Neuronal stem cell (in vitro differentiated cells): ENCODE measurements at regions not wholly inside any gene's neighbourhood (a gene's known extent, or its start where the extent isn't known, plus 50 kb on each side); places are given as distances from the start of the nearest gene placed in this dataset.
"Not testable (repeated sequence)": the region's sequence is repeated elsewhere in the genome, so short reads cannot be mapped to it uniquely, and the experiment has no call there.

ENCODE experiments used
- DNase-seq: peaks from one replicate; pipeline ENCODE4 v3.0.0-alpha.2; 2013; ENCODE audit warnings: low spot score
- H2AFZ ChIP-seq: one replicate; pipeline ENCODE4 v1.6.1; 2013; ENCODE audit warnings: mild to moderate bottlenecking, low read length, inconsistent platforms
- H2AK5ac ChIP-seq: 2 replicates; pipeline ENCODE4 v1.6.1; 2013; ENCODE audit warnings: low read depth, mild to moderate bottlenecking, inconsistent platforms, low read length, moderate library complexity, mixed read lengths
- H2BK120ac ChIP-seq: 2 replicates; pipeline ENCODE4 v1.6.1; 2013; ENCODE audit warnings: low read depth, mild to moderate bottlenecking, inconsistent platforms, low read length, moderate library complexity, mixed read lengths
- H2BK12ac ChIP-seq: one replicate; pipeline ENCODE4 v1.6.1; 2013; ENCODE audit warnings: low read length, inconsistent platforms
- H2BK15ac ChIP-seq: 2 replicates; pipeline ENCODE4 v1.6.1; 2013; ENCODE audit warnings: mild to moderate bottlenecking, low read length, inconsistent platforms, mixed read lengths
- H2BK5ac ChIP-seq: one replicate; pipeline ENCODE4 v1.6.1; 2013; ENCODE audit warnings: inconsistent platforms, mild to moderate bottlenecking, low read length, moderate library complexity
- H3K14ac ChIP-seq: one replicate; pipeline ENCODE4 v1.6.1; 2013; ENCODE audit warnings: low read length, inconsistent platforms
- H3K18ac ChIP-seq: 2 replicates; pipeline ENCODE4 v1.6.1; 2013; ENCODE audit warnings: low read length, inconsistent platforms
- H3K23ac ChIP-seq: 2 replicates; pipeline ENCODE4 v1.6.1; 2013; ENCODE audit warnings: low read depth, mild to moderate bottlenecking, mixed read lengths, low read length, inconsistent platforms; ENCODE audit not compliant: poor library complexity
- H3K27ac ChIP-seq: replicated peaks from 3 replicates; pipeline ENCODE4 v1.5.1; 2013; ENCODE audit warnings: low read length, inconsistent platforms
- H3K27me3 ChIP-seq, 3 experiments: 2 replicates each; pipeline ENCODE4 v1.6.1; 2013; ENCODE audit warnings: low read length in 3 of 3, mild to moderate bottlenecking in 2 of 3, inconsistent platforms in 1 of 3, low read depth in 1 of 3, mixed read lengths in 1 of 3, moderate library complexity in 1 of 3; ENCODE audit not compliant: control insufficient read depth in 3 of 3, insufficient read depth in 3 of 3
- H3K36me3 ChIP-seq, 2 donors: replicated peaks in 1 of 2; 2 replicates each; pipeline ENCODE4 v1.6.1; 2013; ENCODE audit warnings: low read length in 2 of 2; ENCODE audit not compliant: control insufficient read depth in 2 of 2, insufficient read depth in 2 of 2
- H3K4ac ChIP-seq: 2 replicates; pipeline ENCODE4 v1.6.1; 2013; ENCODE audit warnings: inconsistent platforms, mild to moderate bottlenecking, low read length, moderate library complexity
- H3K4me1 ChIP-seq, 2 donors: 1 replicate in 1 of 2; 2 replicates in 1 of 2; pipeline ENCODE4 v1.6.1; 2013; ENCODE audit warnings: low read length in 2 of 2, low read depth in 1 of 2; ENCODE audit not compliant: control insufficient read depth in 2 of 2, insufficient read depth in 1 of 2
- H3K4me2 ChIP-seq: one replicate; pipeline ENCODE4 v1.6.1; 2013; ENCODE audit warnings: mild to moderate bottlenecking, low read length, inconsistent platforms; ENCODE audit not compliant: insufficient read depth, poor library complexity, severe bottlenecking
- H3K4me3 ChIP-seq, 2 donors: 2 replicates each; pipeline ENCODE4 v1.5.1; 2013; ENCODE audit warnings: low read length in 2 of 2, mild to moderate bottlenecking in 2 of 2, inconsistent platforms in 1 of 2, moderate library complexity in 1 of 2
- H3K79me1 ChIP-seq: one replicate; pipeline ENCODE4 v1.6.1; 2013; ENCODE audit warnings: low read depth, mild to moderate bottlenecking, inconsistent platforms, low read length, moderate library complexity
- H3K9ac ChIP-seq: one replicate; pipeline ENCODE4 v1.6.1; 2013; ENCODE audit warnings: mild to moderate bottlenecking, low read depth, low read length, inconsistent platforms; ENCODE audit not compliant: poor library complexity
- H3K9me3 ChIP-seq, 2 donors: replicated peaks in 1 of 2; 2 replicates each; pipeline versions ENCODE3 to v1.6.1; 2013; ENCODE audit warnings: low read length in 2 of 2, mild to moderate bottlenecking in 2 of 2, inconsistent platforms in 1 of 2, low read depth in 1 of 2, mixed read lengths in 1 of 2, moderate library complexity in 1 of 2; ENCODE audit not compliant: control insufficient read depth in 2 of 2, insufficient read depth in 1 of 2
- H4K8ac ChIP-seq: one replicate; pipeline ENCODE4 v1.6.1; 2013; ENCODE audit warnings: low read depth, mild to moderate bottlenecking, inconsistent platforms, low read length, moderate library complexity
- H4K91ac ChIP-seq: one replicate; pipeline ENCODE4 v1.6.1; 2013; ENCODE audit warnings: low read length, low read depth, mild to moderate bottlenecking, inconsistent platforms; ENCODE audit not compliant: poor library complexity
- WGBS, 2 donors: extraction: QIAGEN DNeasy Blood & Tissue Kit; methylation state at CpG; one replicate each; pipeline ENCODE4 v1.1.7; 2013; ENCODE audit warnings: missing lambda C conversion rate in 2 of 2, mixed read lengths in 1 of 2; ENCODE audit not compliant: insufficient read length in 2 of 2, insufficient replicate concordance in 1 of 2; ENCODE audit errors: extremely low coverage in 2 of 2; 5-methylcytosine and 5-hydroxymethylcytosine counted together

DNA sequence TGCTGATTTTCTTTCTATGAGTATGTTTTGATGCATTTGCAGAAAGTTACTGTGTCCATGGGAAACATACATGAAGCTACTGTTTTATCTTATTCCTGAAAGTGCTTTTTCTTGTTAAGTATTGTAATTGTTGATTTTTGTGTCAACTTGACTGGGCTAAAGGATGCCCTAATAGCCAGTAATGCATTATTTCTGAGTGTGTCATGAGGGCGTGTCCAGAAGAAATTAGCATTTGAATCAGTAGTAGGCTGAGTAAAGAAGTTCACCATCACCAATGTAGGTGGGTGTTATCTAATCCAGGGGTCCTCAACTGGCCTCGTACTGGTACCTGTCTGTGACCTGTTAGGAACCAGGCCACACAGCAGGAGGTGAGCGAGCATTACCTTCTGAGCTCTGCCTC lies 760.2 kb downstream of the PLA2G4A start:
- H3K4me2 ChIP-seq = no peak overlapping the region
- no peak for DNase-seq
- H3K79me1 ChIP-seq = no peaks in the 10 kb centered on the region
- H2BK120ac ChIP-seq = no peak overlapping the region
- no peaks in the 10 kb centered on the region for H3K27me3 ChIP-seq
- H3K27ac ChIP-seq = no peak overlapping the region
- WGBS, 2 donors = no CpG with 5 or more reads among the region's 3 CpGs
- no peak overlapping the region for H2BK5ac ChIP-seq
- H3K18ac ChIP-seq = no peak overlapping the region
- no peaks in the 10 kb centered on the region for H3K36me3 ChIP-seq
- H4K8ac ChIP-seq = no peak overlapping the region
- H3K4me3 ChIP-seq = no peak overlapping the region
- H3K4me1 ChIP-seq = no peaks in the 10 kb centered on the region
- no peak overlapping the region for H2AK5ac ChIP-seq
- H2AFZ ChIP-seq = no peak overlapping the region
- H3K9ac ChIP-seq = no peak overlapping the region
- H3K23ac ChIP-seq = no peak overlapping the region
- H3K4ac ChIP-seq = no peak overlapping the region
- no peaks in the 10 kb centered on the region for H3K9me3 ChIP-seq
- H4K91ac ChIP-seq = no peak overlapping the region
- H2BK15ac ChIP-seq = no peak overlapping the region
- H3K14ac ChIP-seq = no peak overlapping the region
- no peak overlapping the region for H2BK12ac ChIP-seq

GRCh38 chr1:187605736-187606135 lies 777.0 kb downstream of the PLA2G4A start:
- Histone ChIP-seq H2AK5ac (no peak overlapping the region), H4K91ac (no peak overlapping the region), H3K9me3 (no peaks in the 10 kb centered on the region)

GRCh38 chr1:187615853-187616735 lies 787.3 kb downstream of the PLA2G4A start:
- not testable (repeated sequence) for H2BK12ac ChIP-seq, H2BK5ac ChIP-seq, DNase-seq, H3K9ac ChIP-seq, H2BK15ac ChIP-seq, H3K27ac ChIP-seq, H3K4me1 ChIP-seq, H4K91ac ChIP-seq, H3K23ac ChIP-seq, H2AFZ ChIP-seq, H3K79me1 ChIP-seq, H3K4me3 ChIP-seq, H3K9me3 ChIP-seq, H2AK5ac ChIP-seq, H3K4ac ChIP-seq, H3K18ac ChIP-seq, H4K8ac ChIP-seq, H2BK120ac ChIP-seq, H3K27me3 ChIP-seq, H3K14ac ChIP-seq, H3K36me3 ChIP-seq
- peak overlapping the region; percentile 11 for H3K4me2 ChIP-seq
- no CpG with 5 or more reads among the region's 55 CpGs for WGBS, 2 donors

More at GRCh38 chr1:187605736-187606135, 777.0 kb downstream of the PLA2G4A start:
- Histone ChIP-seq H3K18ac (no peak overlapping the region), H3K14ac (no peak overlapping the region), H2BK120ac (no peak overlapping the region), H2BK12ac (no peak overlapping the region), H2AFZ (no peak overlapping the region), H3K27me3 (no peaks in the 10 kb centered on the region), H3K79me1 (no peaks in the 10 kb centered on the region), H3K9ac (no peak overlapping the region), H3K4ac (no peak overlapping the region), H3K4me3 (no peak overlapping the region), H4K8ac (no peak overlapping the region), H3K4me2 (no peak overlapping the region), H3K36me3 (no peaks in the 10 kb centered on the region), H3K23ac (no peak overlapping the region), H3K4me1 (no peaks in the 10 kb centered on the region), H2BK5ac (no peak overlapping the region), H3K27ac (no peak overlapping the region), H2BK15ac (no peak overlapping the region)
- no peak for DNase-seq

GRCh38 chr1:187616830-187617229 lies 788.1 kb downstream of the PLA2G4A start:
- H4K91ac ChIP-seq, H3K9ac ChIP-seq, H2BK5ac ChIP-seq, H3K27ac ChIP-seq, H2BK15ac ChIP-seq, H3K18ac ChIP-seq, H3K23ac ChIP-seq, H2BK12ac ChIP-seq, H3K79me1 ChIP-seq, DNase-seq, H4K8ac ChIP-seq, H3K4me3 ChIP-seq, H2AK5ac ChIP-seq, H3K27me3 ChIP-seq, H2AFZ ChIP-seq, H3K14ac ChIP-seq, H3K4ac ChIP-seq, H3K9me3 ChIP-seq, H3K36me3 ChIP-seq, H3K4me1 ChIP-seq, H2BK120ac ChIP-seq, H3K4me2 ChIP-seq: not testable (repeated sequence)
- no CpG with 5 or more reads among the region's 21 CpGs for WGBS, 2 donors
